Lower leg skin (tissue), 3 donors: ENCODE measurements at regions not wholly inside any gene's neighbourhood (a gene's known extent, or its start where the extent isn't known, plus 50 kb on each side); places are given as distances from the start of the nearest gene placed in this dataset.

Source experiments
- POLR2A ChIP-seq, 2 donors: fragments of 450-650 bp; IDR thresholded peaks; one replicate each; pipeline ENCODE4 v1.6.1; 2016 to 2017; ENCODE audit warnings: antibody characterized with exemption in 2 of 2, mild to moderate bottlenecking in 1 of 2, moderate library complexity in 1 of 2
- TF ChIP-seq, protein P1 (sequence below), 3 donors: fragments of 450-650 bp; IDR thresholded peaks; one replicate each; pipeline ENCODE4 v1.5.1; 2016; ENCODE audit warnings: antibody characterized with exemption in 3 of 3, mild to moderate bottlenecking in 3 of 3, moderate library complexity in 2 of 3

DNA sequence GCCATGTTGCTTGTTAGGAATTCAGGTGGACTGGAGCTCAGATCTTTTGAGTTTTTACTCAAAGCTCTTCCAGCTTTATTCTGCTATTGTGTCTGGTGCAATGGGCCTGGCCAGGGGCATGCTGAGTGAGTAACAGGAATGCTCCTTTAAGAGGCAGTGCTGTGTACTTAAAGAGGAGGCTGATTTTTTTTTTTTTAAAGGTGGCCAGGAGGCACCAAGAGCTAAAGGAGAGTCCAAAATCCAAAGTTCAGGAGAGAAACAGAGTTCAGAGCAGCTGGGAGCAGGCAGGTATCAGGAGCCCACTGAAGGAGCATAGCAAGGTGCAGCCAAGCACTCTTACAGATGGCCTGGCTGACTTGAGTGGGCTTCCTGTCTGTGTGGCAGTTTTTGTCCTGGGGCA lies 178.7 kb downstream of the FMR1NB start:
- no peak for TF ChIP-seq POLR2A (IDR thresholded peaks at IDR 0.05)
- TF ChIP-seq, protein P1, sequence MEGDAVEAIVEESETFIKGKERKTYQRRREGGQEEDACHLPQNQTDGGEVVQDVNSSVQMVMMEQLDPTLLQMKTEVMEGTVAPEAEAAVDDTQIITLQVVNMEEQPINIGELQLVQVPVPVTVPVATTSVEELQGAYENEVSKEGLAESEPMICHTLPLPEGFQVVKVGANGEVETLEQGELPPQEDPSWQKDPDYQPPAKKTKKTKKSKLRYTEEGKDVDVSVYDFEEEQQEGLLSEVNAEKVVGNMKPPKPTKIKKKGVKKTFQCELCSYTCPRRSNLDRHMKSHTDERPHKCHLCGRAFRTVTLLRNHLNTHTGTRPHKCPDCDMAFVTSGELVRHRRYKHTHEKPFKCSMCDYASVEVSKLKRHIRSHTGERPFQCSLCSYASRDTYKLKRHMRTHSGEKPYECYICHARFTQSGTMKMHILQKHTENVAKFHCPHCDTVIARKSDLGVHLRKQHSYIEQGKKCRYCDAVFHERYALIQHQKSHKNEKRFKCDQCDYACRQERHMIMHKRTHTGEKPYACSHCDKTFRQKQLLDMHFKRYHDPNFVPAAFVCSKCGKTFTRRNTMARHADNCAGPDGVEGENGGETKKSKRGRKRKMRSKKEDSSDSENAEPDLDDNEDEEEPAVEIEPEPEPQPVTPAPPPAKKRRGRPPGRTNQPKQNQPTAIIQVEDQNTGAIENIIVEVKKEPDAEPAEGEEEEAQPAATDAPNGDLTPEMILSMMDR (IDR thresholded peaks at IDR 0.05): no peak
